GM18873 (cell line): ENCODE measurements at regions not wholly inside any gene's neighbourhood (a gene's known extent, or its start where the extent isn't known, plus 50 kb on each side); places are given as distances from the start of the nearest gene placed in this dataset.
A peak's percentile ranks its signal among the peaks of the same experiment; 100 is the strongest.
"Not testable (repeated sequence)": the region's sequence is repeated elsewhere in the genome, so short reads cannot be mapped to it uniquely, and the experiment has no call there.

Source experiments
- ATAC-seq: cut with Tn5 transposase; IDR thresholded peaks from one replicate; pipeline ENCODE4 v1.9.1; 2021; ENCODE audit warnings: mild to moderate bottlenecking, moderate library complexity, moderate number of reproducible peaks; ENCODE audit not compliant: unreplicated experiment, low FRiP score

- ATAC-seq = peak; percentile 34
These were observed 166.2 kb downstream of the TOMM20 start for GRCh38 chr1:234962340-234962989.

GRCh38 chr1:234961456-234962339, 166.9 kb downstream of the TOMM20 start:
- no peak for ATAC-seq

- no peak for ATAC-seq
These were observed 167.7 kb downstream of the TOMM20 start for GRCh38 chr1:234960722-234961455.

DNA sequence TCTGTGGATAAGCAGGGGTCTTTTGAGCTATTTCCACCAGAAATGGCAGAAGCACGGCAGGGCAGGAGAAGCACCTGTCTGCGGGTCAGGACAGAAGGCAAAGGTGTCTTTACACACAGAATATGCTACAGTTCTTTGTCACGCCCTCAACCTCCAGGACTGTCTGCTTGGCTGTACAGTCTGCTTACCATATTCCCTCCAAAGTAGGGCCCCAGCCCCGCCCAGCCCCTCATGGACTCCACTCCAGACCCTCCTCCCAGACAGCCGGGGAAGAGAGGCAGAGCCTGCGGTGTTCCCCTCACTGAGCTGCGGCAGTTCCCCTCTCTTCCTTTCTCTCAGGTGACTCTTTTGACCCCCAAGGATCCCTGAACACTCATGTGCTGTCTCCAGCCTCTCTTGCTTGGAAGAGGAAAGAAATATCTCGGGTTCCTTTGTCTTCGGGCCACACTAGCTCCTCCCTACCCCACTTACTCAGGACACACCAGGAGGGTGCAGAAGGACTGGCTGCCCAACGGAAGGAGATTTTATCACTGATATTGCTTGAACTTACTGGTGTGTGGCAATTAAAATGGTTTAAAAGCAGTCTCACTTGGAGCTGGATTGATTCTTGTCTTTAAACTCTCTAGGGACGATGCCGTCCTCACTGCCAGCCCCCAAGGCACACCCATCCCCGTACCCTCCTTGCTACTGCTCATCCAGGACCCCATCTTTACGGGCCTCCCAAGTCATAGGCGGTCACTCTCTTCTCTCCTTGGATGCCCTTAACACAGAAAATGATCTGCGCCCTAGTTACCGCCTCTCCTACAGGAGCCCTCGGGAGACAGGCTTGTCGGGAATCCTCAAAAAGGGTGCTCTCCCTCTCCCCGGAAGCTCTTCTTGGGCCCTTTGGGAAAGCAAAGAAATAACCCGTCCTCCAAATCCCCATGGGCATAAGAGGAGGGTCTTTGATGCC, 169.7 kb downstream of the TOMM20 start:
- no peak for ATAC-seq

GRCh38 chr1:234958066-234958705, 170.5 kb downstream of the TOMM20 start:
- ATAC-seq = no peak

DNA sequence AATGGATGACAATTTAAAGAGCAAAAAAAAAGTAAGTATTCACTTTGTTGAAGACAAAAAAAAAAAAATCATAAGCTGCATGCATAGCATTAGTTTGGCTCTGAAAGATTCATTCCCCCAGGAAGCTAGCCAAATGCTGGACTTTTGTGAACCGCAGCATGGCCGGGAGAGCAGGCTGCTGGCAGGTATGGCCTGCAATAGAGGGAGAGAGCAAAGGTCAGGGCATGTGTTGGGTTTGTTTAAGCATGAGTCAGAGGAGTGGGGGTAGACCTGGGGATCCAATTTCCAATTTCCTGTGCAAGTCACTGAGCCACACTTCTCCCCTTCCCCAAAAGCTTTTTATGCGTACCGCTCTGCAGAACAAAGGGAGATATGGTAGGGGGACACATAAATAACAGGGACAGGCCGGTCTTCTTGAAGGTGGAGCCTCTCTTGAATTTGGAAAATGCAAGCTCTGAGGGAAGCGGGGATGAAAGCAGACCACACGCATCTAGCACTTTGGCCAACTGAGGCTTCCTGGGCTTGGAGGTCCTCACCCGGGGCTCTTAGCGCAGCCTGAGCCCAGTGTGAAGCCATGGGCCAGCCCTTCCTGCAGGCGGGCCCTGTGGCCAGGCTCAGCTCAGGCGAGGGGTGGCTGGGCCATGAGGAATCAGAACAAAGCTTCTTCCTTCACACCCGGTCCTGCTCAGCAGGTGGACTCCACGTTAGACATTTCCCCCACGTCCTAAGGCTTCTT, 171.1 kb downstream of the TOMM20 start:
- no peak for ATAC-seq

DNA sequence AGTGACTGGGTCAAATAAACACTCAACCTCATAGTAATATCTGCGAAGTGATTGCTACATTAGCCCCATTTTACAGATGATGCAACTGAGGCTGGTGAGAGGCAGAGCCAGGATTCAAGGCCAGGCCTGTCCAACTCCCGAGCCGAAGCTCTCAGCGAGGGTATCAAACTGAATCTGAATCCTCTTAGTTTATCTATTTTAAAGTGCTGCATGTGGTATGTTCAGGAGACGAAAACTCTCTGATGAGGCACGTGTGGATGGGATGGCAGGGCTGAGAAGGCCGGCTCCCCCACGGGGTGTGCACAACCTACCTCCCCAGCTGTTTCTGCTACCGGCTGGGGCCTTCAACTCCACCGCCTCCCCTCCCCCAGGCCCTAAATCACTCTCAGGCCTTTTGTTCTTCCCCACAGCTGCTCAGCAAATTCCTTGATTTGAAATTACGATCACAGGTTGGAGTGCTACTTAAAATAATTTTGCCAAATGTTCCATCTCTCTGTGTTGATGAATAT, 171.8 kb downstream of the TOMM20 start:
- ATAC-seq = no peak

- ATAC-seq = no peak
These were observed 173.4 kb downstream of the TOMM20 start for GRCh38 chr1:234955107-234955731.

GRCh38 chr1:234954613-234955012, 174.0 kb downstream of the TOMM20 start:
- no peak for ATAC-seq

GRCh38 chr1:234953655-234954405, 174.8 kb downstream of the TOMM20 start:
- ATAC-seq = no peak

DNA sequence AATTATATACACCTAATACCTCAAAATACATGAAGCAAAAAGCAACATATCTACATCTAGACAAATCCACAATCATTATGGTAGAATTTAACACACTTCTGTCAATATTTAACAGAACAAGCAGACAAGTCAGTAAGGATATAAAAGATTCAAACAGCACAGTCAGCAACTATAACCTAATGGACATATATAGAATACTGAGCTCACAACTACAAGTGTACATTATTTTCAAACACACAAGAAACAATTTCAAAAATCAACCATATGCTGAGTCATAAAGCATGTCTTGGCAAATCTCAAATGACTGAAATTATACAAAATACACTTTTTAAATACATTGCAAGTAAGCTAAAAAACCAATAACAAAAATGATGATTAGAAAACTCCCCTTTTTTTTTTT, 178.0 kb downstream of the TOMM20 start:
- no peak for ATAC-seq

DNA sequence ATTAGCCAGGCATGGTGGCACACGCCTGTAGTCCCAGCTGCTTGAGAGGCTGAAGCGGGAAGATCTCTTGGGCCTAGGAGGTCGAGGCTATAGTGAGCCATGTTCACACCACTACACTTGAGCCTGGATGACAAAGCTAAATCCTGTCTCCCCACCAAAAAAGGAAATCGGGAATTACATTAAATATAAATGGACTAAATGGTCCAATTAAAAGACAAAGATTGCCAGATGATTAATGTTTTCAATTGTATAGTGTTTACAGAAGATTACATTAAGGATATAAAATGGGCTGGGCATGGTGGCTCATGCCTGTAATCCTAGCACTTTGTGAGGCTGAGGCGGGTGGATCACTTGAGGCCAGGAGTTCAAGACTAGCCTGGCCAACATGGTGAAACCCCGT, 179.1 kb downstream of the TOMM20 start:
- not testable (repeated sequence) for ATAC-seq

DNA sequence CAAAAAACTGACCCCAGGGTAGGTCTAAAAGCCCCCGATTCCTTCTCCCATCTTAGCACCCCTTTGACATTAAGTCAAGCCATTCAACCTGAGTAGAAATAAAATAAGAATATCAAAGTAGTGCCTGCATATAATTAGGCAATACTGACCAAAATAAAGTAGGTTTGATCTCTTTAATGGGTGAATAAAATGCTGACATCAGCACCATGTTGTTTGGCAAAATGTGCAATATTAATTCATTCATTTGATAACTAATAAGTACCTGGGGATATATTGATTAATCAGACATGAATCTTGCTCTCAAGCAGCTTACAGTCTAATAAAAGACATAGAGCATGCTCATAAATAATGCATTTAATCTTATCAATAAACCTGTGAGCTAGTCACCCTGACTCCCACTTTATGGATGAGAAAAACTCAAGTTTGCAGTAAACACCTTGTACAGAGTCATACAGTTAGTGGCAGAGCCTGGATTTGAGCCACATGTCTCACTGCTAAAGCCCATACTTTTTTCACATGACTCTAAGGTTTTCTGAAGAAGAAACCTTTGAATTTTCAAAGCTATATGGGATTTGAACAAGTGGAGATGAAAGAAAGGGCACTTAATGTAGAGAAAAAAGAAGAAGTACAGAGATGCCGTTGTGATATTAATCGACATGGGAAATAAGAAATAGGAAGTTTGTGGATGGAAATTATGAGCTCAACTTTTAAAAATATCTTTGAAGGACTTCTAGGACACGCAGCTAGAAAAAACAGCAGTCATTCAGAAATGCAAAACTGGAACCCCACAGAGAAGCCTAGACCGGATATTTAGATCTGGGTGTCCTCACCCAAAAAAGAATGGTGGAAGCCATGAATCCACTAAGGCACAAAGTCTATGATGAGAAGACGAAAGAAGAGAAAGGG, 183.9 kb downstream of the TOMM20 start:
- ATAC-seq = no peak

- ATAC-seq = no peak
These were observed 184.7 kb downstream of the TOMM20 start for GRCh38 chr1:234943836-234944402.

DNA sequence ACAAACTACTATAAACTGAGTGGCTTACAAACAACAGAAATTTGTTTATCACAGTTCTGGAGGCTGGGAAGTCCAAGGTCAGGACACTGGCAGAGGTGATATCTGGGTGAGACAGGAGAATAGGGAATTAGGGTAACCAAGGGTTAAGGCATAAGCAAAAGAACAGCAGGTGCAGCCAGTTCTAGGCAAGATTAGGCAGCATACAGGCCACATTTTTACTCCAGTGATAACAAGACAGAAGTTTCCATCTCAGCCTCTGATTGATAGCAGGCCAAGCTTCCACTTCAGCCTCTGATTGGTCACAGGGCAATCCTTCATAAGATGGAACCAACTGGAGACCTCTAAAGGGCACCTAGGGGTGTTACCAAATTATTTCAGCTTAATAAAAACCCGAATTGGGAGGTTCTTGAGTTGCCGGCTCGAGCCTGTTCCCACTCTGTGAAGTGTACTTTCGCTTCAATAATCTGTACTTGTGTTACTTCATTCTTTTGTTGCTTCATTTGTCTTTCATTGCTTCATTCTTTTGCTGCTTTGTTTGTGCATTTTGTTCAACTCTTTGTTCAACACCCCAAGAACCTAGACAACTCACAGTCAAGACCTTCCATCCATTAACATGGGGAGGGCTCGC, 185.6 kb downstream of the TOMM20 start:
- ATAC-seq = no peak

- no peak for ATAC-seq
These were observed 186.7 kb downstream of the TOMM20 start for GRCh38 chr1:234942012-234942332.
